H1 (cell line): ENCODE measurements at regions not wholly inside any gene's neighbourhood (a gene's known extent, or its start where the extent isn't known, plus 50 kb on each side); places are given as distances from the start of the nearest gene placed in this dataset.

Source experiments
- CTCF ChIA-PET: fragments of 300-600 bp; sonication (Branson Sonifier 250); formaldehyde crosslinking; loops from one replicate; lab custom pipeline; 2021; ENCODE audit not compliant: partially characterized antibody; lab: Charles Lee
- POLR2A ChIA-PET: fragments of 300-600 bp; sonication (Branson Sonifier 250); formaldehyde crosslinking; loops from one replicate; lab custom pipeline; 2021; ENCODE audit warnings: inconsistent platforms; ENCODE audit not compliant: partially characterized antibody; lab: Charles Lee
- DNase-seq, 2 experiments: peaks; one replicate each; pipeline versions ENCODE4 v3.0.0 to v3.0.0-alpha.2; 2010 to 2022; ENCODE audit warnings: low spot score in 2 of 2, low read depth in 1 of 2, mixed read lengths in 1 of 2
- FAIRE-seq: peaks from 2 replicates; lab custom pipeline; 2011; peaks lifted over from hg19 to GRCh38; lab: Jason Lieb, UNC
- H2AFZ ChIP-seq: 2 replicates; pipeline ENCODE4 v1.8.1; 2012; ENCODE audit warnings: low read length, inconsistent platforms
- H2AK5ac ChIP-seq: 2 replicates; pipeline ENCODE4 v1.6.1; 2013; ENCODE audit warnings: low read depth, low read length
- H2BK120ac ChIP-seq: replicated peaks from 2 replicates; pipeline ENCODE3; 2013; ENCODE audit warnings: low read depth, low read length, inconsistent platforms
- H2BK12ac ChIP-seq: 2 replicates; pipeline ENCODE4 v1.6.1; 2013; ENCODE audit warnings: low read depth, low read length
- H2BK15ac ChIP-seq: 2 replicates; pipeline ENCODE4 v1.6.1; 2013; ENCODE audit warnings: low read length
- H2BK20ac ChIP-seq: 2 replicates; pipeline ENCODE4 v1.6.1; 2013; ENCODE audit warnings: low read length
- H2BK5ac ChIP-seq: 2 replicates; pipeline ENCODE4 v1.6.1; 2013; ENCODE audit warnings: low read depth, low read length
- H3K14ac ChIP-seq: 2 replicates; pipeline ENCODE4 v1.6.1; 2013; ENCODE audit warnings: inconsistent platforms; ENCODE audit not compliant: insufficient read length
- H3K18ac ChIP-seq: 2 replicates; pipeline ENCODE4 v1.6.1; 2013; ENCODE audit warnings: low read length; ENCODE audit errors: extremely low read depth
- H3K23ac ChIP-seq: 2 replicates; pipeline ENCODE4 v1.6.1; 2013; ENCODE audit warnings: inconsistent platforms; ENCODE audit not compliant: insufficient read length
- H3K23me2 ChIP-seq: 2 replicates; pipeline ENCODE4 v1.6.1; 2013; ENCODE audit warnings: low read depth, low read length
- H3K27ac ChIP-seq: 2 replicates; pipeline ENCODE4 v1.6.1; 2011; ENCODE audit warnings: low read depth, low read length, inconsistent platforms
- H3K27me3 ChIP-seq, 4 experiments: replicated peaks in 1 of 4; 1 replicate in 1 of 4; 2 replicates in 3 of 4; pipeline versions ENCODE4 v1.6.1 to v1.8.1; 2011 to 2013; ENCODE audit warnings: low read length in 3 of 4, mild to moderate bottlenecking in 3 of 4, inconsistent platforms in 2 of 4, mixed read lengths in 2 of 4, moderate library complexity in 1 of 4; ENCODE audit not compliant: control insufficient read depth in 3 of 4, insufficient read depth in 3 of 4; ENCODE audit errors: extremely low read depth in 1 of 4
- H3K36me3 ChIP-seq, 4 experiments: 2 replicates each; pipeline versions ENCODE4 v1.6.1 to v1.8.1; 2011 to 2013; ENCODE audit warnings: mild to moderate bottlenecking in 4 of 4, low read length in 3 of 4, moderate library complexity in 2 of 4, control low read depth in 1 of 4, inconsistent platforms in 1 of 4; ENCODE audit not compliant: insufficient read depth in 4 of 4, control insufficient read depth in 2 of 4
- H3K4ac ChIP-seq: replicated peaks from 2 replicates; pipeline ENCODE3; 2013; ENCODE audit warnings: low read length, low read depth, mixed read lengths, inconsistent platforms; ENCODE audit not compliant: insufficient read length
- H3K4me1 ChIP-seq, 4 experiments: replicated peaks in 1 of 4; 1 replicate in 1 of 4; 2 replicates in 3 of 4; pipeline versions ENCODE4 v1.6.1 to v1.8.1; 2011 to 2013; ENCODE audit warnings: low read length in 3 of 4, inconsistent platforms in 2 of 4, mixed read lengths in 1 of 4; ENCODE audit not compliant: insufficient read depth in 4 of 4, control insufficient read depth in 3 of 4
- H3K4me2 ChIP-seq, 2 experiments: 2 replicates each; pipeline versions ENCODE4 v1.6.1 to v1.8.1; 2011 to 2013; ENCODE audit warnings: low read depth in 2 of 2, low read length in 2 of 2, control low read depth in 1 of 2, inconsistent platforms in 1 of 2, mild to moderate bottlenecking in 1 of 2; ENCODE audit not compliant: insufficient read depth in 1 of 2
- H3K4me3 ChIP-seq, 4 experiments: fragments of 200-600, 300-600 bp in 1 of 4; sonication (generic), shearing (Covaris generic), sonication (Bioruptor Twin) in 1 of 4; 2 replicates each; pipeline versions ENCODE4 v1.5.1 to v1.8.1; 2011 to 2016; ENCODE audit warnings: low read length in 4 of 4, low read depth in 3 of 4, control low read depth in 2 of 4, inconsistent platforms in 2 of 4, mild to moderate bottlenecking in 2 of 4, mixed read lengths in 1 of 4, moderate library complexity in 1 of 4; ENCODE audit not compliant: insufficient read depth in 2 of 4; ENCODE audit errors: extremely low read depth in 1 of 4
- H3K56ac ChIP-seq: replicated peaks from 2 replicates; pipeline ENCODE3; 2013; ENCODE audit warnings: low read depth, mild to moderate bottlenecking, mixed read lengths, low read length, inconsistent platforms; ENCODE audit not compliant: insufficient read length
- H3K79me1 ChIP-seq: 2 replicates; pipeline ENCODE4 v1.6.1; 2013; ENCODE audit warnings: low read depth, low read length, control low read depth
- H3K79me2 ChIP-seq, 2 experiments: 2 replicates each; pipeline versions ENCODE4 v1.6.1 to v1.8.1; 2012 to 2013; ENCODE audit warnings: low read length in 2 of 2, mild to moderate bottlenecking in 2 of 2, inconsistent platforms in 1 of 2; ENCODE audit not compliant: insufficient read depth in 2 of 2, control insufficient read depth in 1 of 2
- H3K9ac ChIP-seq, 4 experiments: replicated peaks in 1 of 4; 1 replicate in 1 of 4; 2 replicates in 3 of 4; pipeline versions ENCODE4 v1.6.1 to v1.8.1; 2011 to 2013; ENCODE audit warnings: low read depth in 3 of 4, low read length in 3 of 4, control low read depth in 2 of 4, mild to moderate bottlenecking in 2 of 4, moderate library complexity in 2 of 4, inconsistent platforms in 1 of 4; ENCODE audit errors: extremely low read depth in 1 of 4
- H3K9me3 ChIP-seq, 2 experiments: 2 replicates each; pipeline versions ENCODE4 v1.6.1 to v1.8.1; 2012 to 2013; ENCODE audit warnings: mild to moderate bottlenecking in 2 of 2, moderate library complexity in 2 of 2, control low read depth in 1 of 2, inconsistent platforms in 1 of 2, low read depth in 1 of 2, low read length in 1 of 2, mixed read lengths in 1 of 2; ENCODE audit not compliant: insufficient read depth in 2 of 2
- H4K20me1 ChIP-seq, 2 experiments: replicated peaks in 1 of 2; 2 replicates each; pipeline versions ENCODE3 to v1.8.1; 2011 to 2013; ENCODE audit warnings: inconsistent platforms in 2 of 2, low read length in 2 of 2, mild to moderate bottlenecking in 1 of 2; ENCODE audit not compliant: insufficient read depth in 2 of 2, control insufficient read depth in 1 of 2
- H4K5ac ChIP-seq: 2 replicates; pipeline ENCODE4 v1.6.1; 2013; ENCODE audit warnings: low read length, low read depth, mixed read lengths, inconsistent platforms; ENCODE audit not compliant: insufficient read length
- H4K8ac ChIP-seq: 2 replicates; pipeline ENCODE4 v1.8.0; 2013; ENCODE audit warnings: mild to moderate bottlenecking, moderate library complexity, low read length, inconsistent platforms; ENCODE audit not compliant: insufficient read depth; ENCODE audit errors: extremely low read depth
- H4K91ac ChIP-seq: replicated peaks from 2 replicates; pipeline ENCODE3; 2013; ENCODE audit warnings: low read length, mixed read lengths, inconsistent platforms; ENCODE audit not compliant: insufficient read length
- BRCA1 ChIP-seq: IDR thresholded peaks from 2 replicates; pipeline ENCODE4 v1.6.1; 2012; ENCODE audit warnings: low read depth, low read length, improper control_type of control experiment
- CBX5 ChIP-seq: fragments of 300-800, 300-1000 bp; sonication (generic); IDR thresholded peaks from 2 replicates; pipeline ENCODE4 v1.7.1; 2016; ENCODE audit warnings: antibody characterized with exemption, low read length, low read depth
- CEBPB ChIP-seq: IDR thresholded peaks from 2 replicates; pipeline ENCODE4 v1.6.1; 2012; ENCODE audit warnings: low read depth, low read length
- CREB1 ChIP-seq: IDR thresholded peaks from 2 replicates; pipeline ENCODE4 v1.6.1; 2012; ENCODE audit warnings: inconsistent platforms
- EP300 ChIP-seq, 2 experiments: IDR thresholded peaks; 1 replicate in 1 of 2; 2 replicates in 1 of 2; pipeline ENCODE4 v1.6.1; 2011 to 2012; ENCODE audit warnings: low read depth in 2 of 2, low read length in 2 of 2, mild to moderate bottlenecking in 2 of 2, borderline replicate concordance in 1 of 2, inconsistent platforms in 1 of 2, moderate library complexity in 1 of 2
- HDAC2 ChIP-seq, 2 experiments: fragments of 300-600 bp in 1 of 2; sonication (generic) in 1 of 2; IDR thresholded peaks; 2 replicates each; pipeline ENCODE4 v1.6.1; 2011 to 2012; ENCODE audit warnings: low read depth in 2 of 2, low read length in 2 of 2, mild to moderate bottlenecking in 2 of 2, moderate library complexity in 2 of 2, borderline replicate concordance in 1 of 2, inconsistent platforms in 1 of 2
- KDM4A ChIP-seq: IDR thresholded peaks from one replicate; pipeline ENCODE4 v1.7.1; 2012; ENCODE audit warnings: low read depth, mild to moderate bottlenecking, moderate library complexity, low read length, inconsistent platforms; ENCODE audit not compliant: severe bottlenecking
- MAX ChIP-seq: IDR thresholded peaks from 2 replicates; pipeline ENCODE4 v1.6.1; 2012; ENCODE audit warnings: inconsistent platforms
- POLR2AphosphoS5 ChIP-seq: IDR thresholded peaks from 2 replicates; pipeline ENCODE4 v1.6.1; 2011; ENCODE audit warnings: low read depth, low read length
- RXRA ChIP-seq: IDR thresholded peaks from 2 replicates; pipeline ENCODE4 v1.6.1; 2011; ENCODE audit warnings: low read depth, mild to moderate bottlenecking, low read length, moderate library complexity; ENCODE audit not compliant: insufficient read depth
- SRF ChIP-seq: IDR thresholded peaks from 2 replicates; pipeline ENCODE4 v1.6.1; 2011; ENCODE audit warnings: mild to moderate bottlenecking, low read depth, low read length, moderate library complexity
- SUZ12 ChIP-seq: fragments of 200-600 bp; sonication (generic); IDR thresholded peaks from 2 replicates; pipeline ENCODE4 v1.6.1; 2012; ENCODE audit warnings: mild to moderate bottlenecking, inconsistent platforms, low read length, moderate library complexity, mixed read lengths
- WGBS, 2 experiments: shearing (Covaris generic) in 1 of 2; methylation state at CpG; one replicate each; pipeline versions ENCODE4 v1.1.6 to v1.1.7; 2013 to 2015; ENCODE audit warnings: low lambda C conversion rate in 2 of 2, mixed read lengths in 2 of 2, inconsistent platforms in 1 of 2, low coverage in 1 of 2, missing lambda C conversion rate in 1 of 2; ENCODE audit not compliant: insufficient replicate concordance in 2 of 2, insufficient coverage in 1 of 2, insufficient read length in 1 of 2; ENCODE audit errors: extremely low coverage in 1 of 2, missing lambda C conversion rate in 1 of 2; 5-methylcytosine and 5-hydroxymethylcytosine counted together

- Histone ChIP-seq H3K4me1 (peaks cover 0 to 9% (median 1%) of the 10 kb centered on the region in 4 experiments; a peak in 3 of 7 replicates), H3K36me3 (no peaks in the 10 kb centered on the region), H2BK20ac (no peak overlapping the region), H2AK5ac (no peak overlapping the region), H3K79me2 (no peaks in the 10 kb centered on the region), H2BK15ac (no peak overlapping the region), H3K23me2 (no peaks in the 10 kb centered on the region), H2BK120ac (no peak overlapping the region), H2AFZ (no peak overlapping the region), H3K27ac (no peak overlapping the region), H3K4me3 (no peak overlapping the region), H3K4ac (no peak overlapping the region), H3K9ac (no peak overlapping the region), H3K9me3 (no peaks in the 10 kb centered on the region), H2BK5ac (no peak overlapping the region), H4K20me1 (no peaks in the 10 kb centered on the region), H2BK12ac (no peak overlapping the region), H3K23ac (no peak overlapping the region), H3K4me2 (no peak overlapping the region), H4K8ac (no peak overlapping the region), H4K5ac (no peak overlapping the region), H4K91ac (no peak overlapping the region), H3K56ac (no peak overlapping the region), H3K79me1 (no peaks in the 10 kb centered on the region), H3K14ac (no peak overlapping the region), H3K18ac (no peak overlapping the region), H3K27me3 (no peaks in the 10 kb centered on the region)
- 94% methylated on average over 1 of the region's 1 CpG; no CpG with 5 or more reads in 1 of the 2 experiments for WGBS, 2 experiments
- CTCF ChIA-PET = no interaction called here
- DNase-seq (no peak), FAIRE-seq (no peak)
- POLR2A ChIA-PET = no interaction called here
- TF ChIP-seq RXRA = no peak
- TF ChIP-seq KDM4A = no peak
- no peak for TF ChIP-seq CBX5
- no peak for TF ChIP-seq BRCA1
- no peak for TF ChIP-seq HDAC2 (IDR thresholded peaks at IDR 0.05; ENCODE audit: borderline replicate concordance in 1 of 2, low read depth in 2 of 2, low read length in 2 of 2)
- no peak for TF ChIP-seq CEBPB
- TF ChIP-seq SUZ12 = no peak
- no peak for TF ChIP-seq POLR2AphosphoS5
- TF ChIP-seq MAX = no peak
- TF ChIP-seq CREB1 = no peak
- TF ChIP-seq EP300 (IDR thresholded peaks at IDR 0.05; ENCODE audit: borderline replicate concordance in 1 of 2, low read depth in 2 of 2, low read length in 2 of 2) = no peak
- TF ChIP-seq SRF = no peak
Measured at GRCh38 chr14:39784461-39784860, 352.2 kb upstream of the FBXO33 start.
